ENCODE measurements at regions not wholly inside any gene's neighbourhood (a gene's known extent, or its start where the extent isn't known, plus 50 kb on each side); places are given as distances from the start of the nearest gene placed in this dataset.
"Not testable (repeated sequence)": the region's sequence is repeated elsewhere in the genome, so short reads cannot be mapped to it uniquely, and the experiment has no call there.

- DNase-seq (ENCODE audit: low read depth, low spot score): peak; percentile 58
These were observed 325.7 kb downstream of the GATA3 start for GRCh38 chr10:8379906-8380832.

GRCh38 chr10:8380833-8381496 lies 326.5 kb downstream of the GATA3 start:
- no peak for DNase-seq (ENCODE audit: low read depth, low spot score)

GRCh38 chr10:8386781-8387180 lies 332.3 kb downstream of the GATA3 start:
- no peak for DNase-seq (ENCODE audit: low read depth, low spot score)

GRCh38 chr10:8389630-8390029 lies 335.1 kb downstream of the GATA3 start:
- no peak for DNase-seq (ENCODE audit: low read depth, low spot score)

- DNase-seq (ENCODE audit: low read depth, low spot score): no peak
These were observed 337.7 kb downstream of the GATA3 start for GRCh38 chr10:8392216-8392615.

GRCh38 chr10:8393531-8393930 lies 339.0 kb downstream of the GATA3 start:
- DNase-seq (ENCODE audit: low read depth, low spot score): no peak

- no peak for DNase-seq (ENCODE audit: low read depth, low spot score)
These were observed 342.2 kb downstream of the GATA3 start for GRCh38 chr10:8396675-8397074.

GRCh38 chr10:8398771-8399170 lies 344.3 kb downstream of the GATA3 start:
- no peak for DNase-seq (ENCODE audit: low read depth, low spot score)

- peak; percentile 70 for DNase-seq (ENCODE audit: low read depth, low spot score)
These were observed 345.7 kb downstream of the GATA3 start for GRCh38 chr10:8400151-8400550.

- DNase-seq (ENCODE audit: low read depth, low spot score): no peak
These were observed 346.4 kb downstream of the GATA3 start for GRCh38 chr10:8400892-8401291.

GRCh38 chr10:8401531-8401930 lies 347.0 kb downstream of the GATA3 start:
- DNase-seq (ENCODE audit: low read depth, low spot score): no peak

- no peak for DNase-seq (ENCODE audit: low read depth, low spot score)
These were observed 348.1 kb downstream of the GATA3 start for GRCh38 chr10:8402576-8402975.

GRCh38 chr10:8403711-8404371 lies 349.4 kb downstream of the GATA3 start:
- peak; percentile 67 for DNase-seq (ENCODE audit: low read depth, low spot score)

- DNase-seq (ENCODE audit: low read depth, low spot score): no peak
These were observed 350.2 kb downstream of the GATA3 start for GRCh38 chr10:8404721-8405120.

- no peak for DNase-seq (ENCODE audit: low read depth, low spot score)
These were observed 351.1 kb downstream of the GATA3 start for GRCh38 chr10:8405596-8405995.

GRCh38 chr10:8407501-8408021 lies 353.1 kb downstream of the GATA3 start:
- DNase-seq (ENCODE audit: low read depth, low spot score): peak; percentile 75

- no peak for DNase-seq (ENCODE audit: low read depth, low spot score)
These were observed 356.0 kb downstream of the GATA3 start for GRCh38 chr10:8410506-8410905.

- DNase-seq (ENCODE audit: low read depth, low spot score): no peak
These were observed 358.1 kb downstream of the GATA3 start for GRCh38 chr10:8412541-8412940.

GRCh38 chr10:8415029-8415428 lies 360.5 kb downstream of the GATA3 start:
- not testable (repeated sequence) for DNase-seq (ENCODE audit: low read depth, low spot score)

- DNase-seq (ENCODE audit: low read depth, low spot score): no peak
These were observed 361.8 kb downstream of the GATA3 start for GRCh38 chr10:8416192-8416701.

GRCh38 chr10:8416760-8417159 lies 362.3 kb downstream of the GATA3 start:
- DNase-seq (ENCODE audit: low read depth, low spot score): no peak

- no peak for DNase-seq (ENCODE audit: low read depth, low spot score)
These were observed 363.1 kb downstream of the GATA3 start for GRCh38 chr10:8417631-8418030.
